HG03097 (cell line): ENCODE measurements at regions not wholly inside any gene's neighbourhood (a gene's known extent, or its start where the extent isn't known, plus 50 kb on each side); places are given as distances from the start of the nearest gene placed in this dataset.

Source experiments
- ATAC-seq: cut with Tn5 transposase; IDR thresholded peaks from one replicate; pipeline ENCODE4 v1.9.1; 2021; ENCODE audit not compliant: unreplicated experiment, low FRiP score

- no peak for ATAC-seq
Observed at GRCh38 chr5:138626333-138626944, 51.2 kb upstream of the HSPA9 start.

GRCh38 chr5:138625134-138625533, 49.9 kb upstream of the HSPA9 start:
- ATAC-seq: no peak
